Umbilical cord (tissue), 1 donor: ENCODE measurements at regions not wholly inside any gene's neighbourhood (a gene's known extent, or its start where the extent isn't known, plus 50 kb on each side); places are given as distances from the start of the nearest gene placed in this dataset.
A peak's percentile ranks its signal among the peaks of the same experiment; 100 is the strongest.

Experiments
- DNase-seq: peaks from one replicate; pipeline ENCODE4 v3.0.0-alpha.2; 2015; ENCODE audit warnings: low spot score

- peak; percentile 69 for DNase-seq
Measured at GRCh38 chr3:130259166-130259874, 86.2 kb upstream of the COL6A5 start.

DNA sequence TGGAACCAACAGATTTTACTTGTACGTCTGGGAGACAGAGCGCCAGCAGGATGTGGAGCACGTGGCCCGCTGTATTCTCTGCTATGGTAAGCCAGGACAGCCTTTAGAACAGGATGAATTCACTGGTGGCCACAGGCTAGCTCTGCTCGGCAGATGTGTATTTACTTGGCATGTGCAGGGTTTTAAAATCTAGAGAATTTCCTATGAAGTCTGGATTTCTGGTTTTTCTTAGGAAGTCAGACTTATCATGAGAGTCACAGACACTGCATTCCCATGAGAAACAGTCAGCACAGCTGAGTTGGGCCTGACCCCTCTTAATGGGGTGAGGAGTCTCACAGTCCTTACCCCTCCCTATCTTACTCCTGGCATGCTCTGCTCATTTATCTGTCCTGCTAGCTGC is 84.6 kb upstream of the COL6A5 start:
- peak; percentile 62 for DNase-seq

- no peak for DNase-seq
Measured at GRCh38 chr3:130263708-130264107, 81.8 kb upstream of the COL6A5 start.

- DNase-seq, result no peak
Measured at GRCh38 chr3:130266817-130267216, 78.7 kb upstream of the COL6A5 start.

GRCh38 chr3:130276203-130276803 is 69.2 kb upstream of the COL6A5 start:
- DNase-seq, result peak; percentile 69

- DNase-seq, result no peak
Measured at GRCh38 chr3:130288670-130289069, 56.8 kb upstream of the COL6A5 start.

DNA sequence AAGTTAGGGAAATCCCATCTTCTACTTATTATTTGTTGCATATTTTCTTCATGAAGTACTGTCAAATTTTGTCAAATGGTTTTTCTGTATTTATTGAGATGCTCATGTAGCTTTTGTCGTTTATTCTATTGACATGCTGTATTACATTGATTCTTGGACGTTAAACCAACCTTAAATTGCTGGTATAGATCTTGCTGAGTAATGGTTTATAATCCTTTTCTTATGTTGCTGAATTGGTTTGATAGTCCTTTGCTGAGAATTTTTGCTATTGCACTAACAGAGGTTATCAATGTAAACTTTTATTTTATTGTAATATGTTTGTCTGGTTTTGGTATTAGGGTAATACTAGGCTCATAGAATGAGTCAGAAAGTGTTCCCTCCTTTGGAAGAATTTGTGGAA is 54.3 kb upstream of the COL6A5 start:
- no peak for DNase-seq

DNA sequence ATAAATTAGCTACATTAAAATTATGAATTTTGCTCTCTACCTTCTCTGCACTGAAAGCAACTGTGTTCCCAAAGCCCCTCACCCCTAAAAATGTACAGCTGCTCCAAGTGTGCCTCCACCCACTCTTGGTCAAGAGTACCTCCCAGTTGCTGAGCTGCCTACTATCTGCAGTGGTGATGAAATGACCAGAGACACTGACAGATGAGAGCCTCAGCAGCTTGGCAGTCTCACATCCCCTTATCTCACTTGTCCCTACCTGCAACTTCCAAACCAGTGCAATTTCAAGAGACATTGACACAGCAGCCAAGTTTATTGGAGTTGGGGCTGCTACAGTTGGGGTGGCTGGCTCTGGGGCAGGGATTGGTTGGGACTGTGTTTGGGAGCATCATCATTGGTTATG is 52.2 kb upstream of the COL6A5 start:
- no peak for DNase-seq
